Lower lobe of right lung (tissue), 2 donors: ENCODE measurements at regions not wholly inside any gene's neighbourhood (a gene's known extent, or its start where the extent isn't known, plus 50 kb on each side); places are given as distances from the start of the nearest gene placed in this dataset.

Source experiments
- ATAC-seq, 2 donors: fragments of 200-7000 bp; cut with Tn5 transposase; one replicate each; pipeline ENCODE4 v1.9.1; 2020 to 2022; ENCODE audit warnings: mild to moderate bottlenecking in 2 of 2, moderate library complexity in 2 of 2
- DNase-seq: peaks from one replicate; pipeline ENCODE4 v3.0.0-alpha.2; 2020
- H3K27ac ChIP-seq: fragments of 200-600 bp; one replicate; pipeline ENCODE4 v1.8.0; 2022
- H3K27me3 ChIP-seq: fragments of 200-600 bp; one replicate; pipeline ENCODE4 v1.8.0; 2022; ENCODE audit warnings: low read depth
- H3K36me3 ChIP-seq: fragments of 200-600 bp; one replicate; pipeline ENCODE4 v1.8.0; 2022; ENCODE audit warnings: mild to moderate bottlenecking
- H3K4me1 ChIP-seq: fragments of 200-600 bp; one replicate; pipeline ENCODE4 v1.8.0; 2022
- H3K4me3 ChIP-seq: fragments of 200-600 bp; one replicate; pipeline ENCODE4 v1.8.0; 2022; ENCODE audit warnings: mild to moderate bottlenecking
- H3K9me3 ChIP-seq: fragments of 200-600 bp; one replicate; pipeline ENCODE4 v1.8.0; 2022
- intact Hi-C: fragments of 100-400 bp; cut with DNase I; formaldehyde crosslinking; loops from one replicate; pipeline ENCODE4 v1.11.0; 2022
- TF ChIP-seq, protein P1 (sequence below): fragments of 200-600 bp; IDR thresholded peaks from one replicate; pipeline ENCODE4 v1.8.0; 2022; ENCODE audit warnings: antibody characterized with exemption, mild to moderate bottlenecking
- donor health status: DM: no; HTN: yes; CAD: no; lungs with severe emphysema.

DNA sequence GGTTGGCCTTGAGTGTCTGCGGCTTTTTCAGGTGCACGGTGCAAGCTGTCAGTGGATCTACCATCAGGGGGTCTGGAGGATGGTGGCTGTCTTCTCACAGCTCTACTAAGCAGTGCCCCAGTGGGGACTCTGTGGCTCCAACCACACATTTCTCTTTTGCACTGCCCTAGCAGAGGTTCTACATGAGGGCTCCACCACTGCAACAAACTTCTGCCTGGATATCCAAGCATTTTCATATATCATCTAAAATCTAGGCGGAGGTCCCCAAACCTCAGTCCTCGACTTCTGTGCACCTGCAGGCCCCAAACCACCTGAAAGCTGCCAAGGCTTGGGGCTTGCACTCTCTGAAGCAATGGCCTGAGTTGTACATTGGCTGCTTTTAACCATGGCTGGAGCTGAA lies 601.5 kb downstream of the MTRR start:
- Histone ChIP-seq H3K4me1 (no peaks in the 10 kb centered on the region), H3K27ac (no peak overlapping the region), H3K36me3 (no peaks in the 10 kb centered on the region), H3K9me3 (peaks cover 3% of the 10 kb centered on the region), H3K4me3 (no peak overlapping the region), H3K27me3 (no peaks in the 10 kb centered on the region)
- intact Hi-C loops, result no loop called here
- no peak for DNase-seq
- TF ChIP-seq, protein P1, sequence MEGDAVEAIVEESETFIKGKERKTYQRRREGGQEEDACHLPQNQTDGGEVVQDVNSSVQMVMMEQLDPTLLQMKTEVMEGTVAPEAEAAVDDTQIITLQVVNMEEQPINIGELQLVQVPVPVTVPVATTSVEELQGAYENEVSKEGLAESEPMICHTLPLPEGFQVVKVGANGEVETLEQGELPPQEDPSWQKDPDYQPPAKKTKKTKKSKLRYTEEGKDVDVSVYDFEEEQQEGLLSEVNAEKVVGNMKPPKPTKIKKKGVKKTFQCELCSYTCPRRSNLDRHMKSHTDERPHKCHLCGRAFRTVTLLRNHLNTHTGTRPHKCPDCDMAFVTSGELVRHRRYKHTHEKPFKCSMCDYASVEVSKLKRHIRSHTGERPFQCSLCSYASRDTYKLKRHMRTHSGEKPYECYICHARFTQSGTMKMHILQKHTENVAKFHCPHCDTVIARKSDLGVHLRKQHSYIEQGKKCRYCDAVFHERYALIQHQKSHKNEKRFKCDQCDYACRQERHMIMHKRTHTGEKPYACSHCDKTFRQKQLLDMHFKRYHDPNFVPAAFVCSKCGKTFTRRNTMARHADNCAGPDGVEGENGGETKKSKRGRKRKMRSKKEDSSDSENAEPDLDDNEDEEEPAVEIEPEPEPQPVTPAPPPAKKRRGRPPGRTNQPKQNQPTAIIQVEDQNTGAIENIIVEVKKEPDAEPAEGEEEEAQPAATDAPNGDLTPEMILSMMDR, result no peak
- no peak for ATAC-seq

DNA sequence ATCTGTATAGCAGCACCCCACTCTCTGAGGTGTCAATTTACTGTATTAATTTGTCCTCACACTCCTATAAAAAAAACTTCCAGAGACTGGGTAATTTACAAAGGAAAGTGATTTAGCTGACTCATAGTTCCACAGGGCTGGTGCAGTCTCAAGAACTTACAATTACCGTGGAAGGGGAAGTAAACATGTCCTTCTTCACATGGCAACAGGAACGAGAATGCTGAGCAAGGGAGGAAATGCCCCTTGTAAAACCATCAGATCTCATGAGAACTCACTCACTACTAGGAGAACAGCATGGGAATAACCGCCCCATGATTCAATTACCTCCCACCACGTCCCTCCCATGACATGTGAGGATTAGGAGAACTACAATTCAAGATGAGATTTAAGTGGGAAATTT lies 602.6 kb downstream of the MTRR start:
- Histone ChIP-seq H3K4me1 (no peaks in the 10 kb centered on the region), H3K36me3 (no peaks in the 10 kb centered on the region), H3K9me3 (peaks cover 3% of the 10 kb centered on the region), H3K4me3 (no peak overlapping the region), H3K27ac (no peak overlapping the region), H3K27me3 (no peaks in the 10 kb centered on the region)
- no peak for ATAC-seq
- no peak for DNase-seq
- intact Hi-C loops, result no loop called here
- TF ChIP-seq, protein P1, result no peak

DNA sequence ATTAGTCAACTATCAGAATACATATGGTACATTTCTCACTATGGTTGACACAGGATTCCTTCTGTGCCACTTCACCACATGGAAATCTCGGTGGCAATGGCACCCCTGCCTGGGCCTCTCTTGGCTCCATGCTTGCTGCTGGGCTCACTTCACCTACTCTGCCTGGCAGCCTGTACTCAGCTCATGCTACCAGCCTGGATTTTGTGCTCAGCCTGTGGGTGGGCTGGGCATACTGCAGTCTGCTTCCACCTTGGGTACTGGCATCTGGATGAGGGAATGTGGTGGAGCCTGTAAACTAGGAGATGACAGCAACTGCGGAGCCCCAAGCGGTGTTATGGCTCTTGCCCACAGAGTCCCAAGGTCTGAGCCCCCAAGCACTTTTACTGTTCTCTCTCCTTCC lies 604.1 kb downstream of the MTRR start:
- Histone ChIP-seq H3K36me3 (no peaks in the 10 kb centered on the region), H3K27ac (no peak overlapping the region), H3K4me3 (no peak overlapping the region), H3K27me3 (no peaks in the 10 kb centered on the region), H3K4me1 (no peaks in the 10 kb centered on the region), H3K9me3 (peaks cover 3% of the 10 kb centered on the region)
- DNase-seq (no peak), ATAC-seq (no peak)
- TF ChIP-seq, protein P1, result no peak
- intact Hi-C loops, result no loop called here

DNA sequence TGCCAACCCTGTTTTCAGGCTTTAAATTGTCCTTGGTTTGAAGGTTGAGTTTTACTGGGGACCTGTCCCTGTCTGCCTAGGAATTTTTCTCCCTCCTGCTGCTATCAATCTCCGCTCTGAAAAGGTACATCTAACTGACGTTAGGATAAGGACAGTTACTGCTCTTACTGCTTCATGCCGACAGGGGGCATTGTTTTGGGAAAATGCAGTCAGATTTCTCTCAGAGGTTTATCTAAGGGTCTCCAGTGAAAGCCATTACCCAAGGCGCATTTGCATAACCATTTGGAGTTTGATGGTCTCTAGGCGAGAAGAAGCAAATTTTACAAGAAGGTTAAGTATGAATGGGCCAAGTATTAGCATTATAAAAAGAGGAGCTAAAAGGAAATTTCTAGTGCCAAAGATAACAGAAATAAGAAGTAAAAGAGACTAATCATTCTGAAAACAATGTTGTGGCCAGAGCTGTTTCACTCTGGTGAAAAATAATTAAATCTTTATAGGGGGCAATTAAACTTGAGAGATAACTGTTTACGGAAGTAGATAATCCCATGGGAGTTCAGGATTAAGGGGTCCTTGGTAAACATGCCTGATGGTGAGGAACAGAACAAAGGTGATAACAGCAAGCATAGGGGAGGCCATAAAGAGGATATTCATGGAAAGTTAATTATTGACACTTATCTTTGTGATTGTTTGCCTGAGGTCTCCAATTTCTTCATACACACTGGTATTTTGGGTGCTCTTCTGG lies 605.0 kb downstream of the MTRR start:
- DNase-seq (no peak), ATAC-seq (no peak)
- Histone ChIP-seq H3K27ac (no peak overlapping the region), H3K4me1 (no peaks in the 10 kb centered on the region), H3K27me3 (no peaks in the 10 kb centered on the region), H3K9me3 (peaks cover 3% of the 10 kb centered on the region), H3K4me3 (no peak overlapping the region), H3K36me3 (no peaks in the 10 kb centered on the region)
- TF ChIP-seq, protein P1, result no peak
- intact Hi-C loops, result no loop called here

DNA sequence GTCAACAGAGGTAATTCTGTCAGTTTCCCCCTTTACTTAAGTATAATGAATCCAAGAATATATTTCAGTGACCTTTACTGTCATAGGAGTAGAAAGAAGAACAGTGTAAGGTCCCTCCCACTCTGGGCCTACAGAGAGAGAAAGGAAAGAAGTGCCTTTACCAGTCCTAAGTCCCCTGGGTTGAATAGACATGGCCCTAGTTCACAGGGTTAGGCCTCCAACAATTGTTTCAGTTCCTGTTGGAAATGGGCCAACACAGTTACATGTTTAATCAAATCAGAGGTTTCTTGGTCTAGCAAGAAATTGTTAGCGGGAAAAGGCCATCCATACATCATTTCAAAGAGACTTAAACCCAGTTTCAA lies 605.6 kb downstream of the MTRR start:
- no peaks in the 10 kb centered on the region for H3K27me3 ChIP-seq
- ATAC-seq (no peak), DNase-seq (no peak)
- intact Hi-C loops, result no loop called here
- H3K4me3 ChIP-seq, result no peak overlapping the region
- peaks cover 3% of the 10 kb centered on the region for H3K9me3 ChIP-seq
- H3K4me1 ChIP-seq, result no peaks in the 10 kb centered on the region
- H3K36me3 ChIP-seq, result no peaks in the 10 kb centered on the region
- H3K27ac ChIP-seq, result no peak overlapping the region
- TF ChIP-seq, protein P1, result no peak
